ENCODE measurements at regions not wholly inside any gene's neighbourhood (a gene's known extent, or its start where the extent isn't known, plus 50 kb on each side); places are given as distances from the start of the nearest gene placed in this dataset.

DNA sequence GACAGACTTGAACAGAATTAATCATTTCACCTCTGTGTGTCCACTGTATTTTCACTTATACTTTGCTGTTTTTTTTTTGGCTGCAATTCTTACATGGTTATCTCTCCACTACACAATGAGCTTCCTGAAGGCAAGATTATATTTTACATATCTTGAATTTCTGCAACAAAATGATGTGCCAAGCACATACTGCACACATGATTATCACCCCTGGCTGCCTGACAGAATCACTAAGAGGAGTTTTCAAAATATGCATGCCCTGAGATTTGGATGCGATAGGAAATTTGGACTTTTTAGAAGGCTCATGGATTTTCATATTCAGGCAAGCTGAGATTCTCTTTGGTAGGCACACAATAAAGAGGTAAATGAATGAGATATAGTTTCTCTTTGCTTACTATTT, 1162.1 kb upstream of the IGFBP7 start:
- H3K9me3 Mint-ChIP-seq: peaks cover 15% of the 10 kb centered on the region
- TF ChIP-seq, protein P1, sequence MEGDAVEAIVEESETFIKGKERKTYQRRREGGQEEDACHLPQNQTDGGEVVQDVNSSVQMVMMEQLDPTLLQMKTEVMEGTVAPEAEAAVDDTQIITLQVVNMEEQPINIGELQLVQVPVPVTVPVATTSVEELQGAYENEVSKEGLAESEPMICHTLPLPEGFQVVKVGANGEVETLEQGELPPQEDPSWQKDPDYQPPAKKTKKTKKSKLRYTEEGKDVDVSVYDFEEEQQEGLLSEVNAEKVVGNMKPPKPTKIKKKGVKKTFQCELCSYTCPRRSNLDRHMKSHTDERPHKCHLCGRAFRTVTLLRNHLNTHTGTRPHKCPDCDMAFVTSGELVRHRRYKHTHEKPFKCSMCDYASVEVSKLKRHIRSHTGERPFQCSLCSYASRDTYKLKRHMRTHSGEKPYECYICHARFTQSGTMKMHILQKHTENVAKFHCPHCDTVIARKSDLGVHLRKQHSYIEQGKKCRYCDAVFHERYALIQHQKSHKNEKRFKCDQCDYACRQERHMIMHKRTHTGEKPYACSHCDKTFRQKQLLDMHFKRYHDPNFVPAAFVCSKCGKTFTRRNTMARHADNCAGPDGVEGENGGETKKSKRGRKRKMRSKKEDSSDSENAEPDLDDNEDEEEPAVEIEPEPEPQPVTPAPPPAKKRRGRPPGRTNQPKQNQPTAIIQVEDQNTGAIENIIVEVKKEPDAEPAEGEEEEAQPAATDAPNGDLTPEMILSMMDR (IDR thresholded peaks at IDR 0.05; ENCODE audit: unreplicated experiment in 3 of 3): no peak
- no peak overlapping the region for H3K27ac Mint-ChIP-seq
- H3K4me3 Mint-ChIP-seq: no peak overlapping the region
- no peaks in the 10 kb centered on the region for H3K4me1 Mint-ChIP-seq
- no peaks in the 10 kb centered on the region for H3K36me3 Mint-ChIP-seq (ENCODE audit: low read depth)
- no peaks in the 10 kb centered on the region for H3K27me3 Mint-ChIP-seq (ENCODE audit: low read depth)

DNA sequence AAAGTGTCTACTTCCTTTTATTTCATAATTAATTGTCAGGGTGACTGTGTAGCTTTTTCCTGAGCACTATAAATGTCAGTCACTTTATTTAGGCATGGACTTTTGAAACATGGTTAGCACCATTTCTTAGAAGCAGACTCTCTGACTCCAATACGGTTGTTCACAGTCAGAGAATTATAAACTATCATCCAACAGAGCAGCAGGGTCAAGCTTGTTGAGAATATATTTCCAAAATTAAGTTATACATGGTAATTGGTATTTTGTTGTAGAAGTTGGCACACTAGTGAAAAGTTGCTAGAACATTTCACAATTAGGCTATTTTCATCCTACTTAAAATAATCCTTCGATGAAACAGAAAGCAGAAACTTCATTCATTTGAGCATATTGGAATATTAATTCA, 1155.5 kb upstream of the IGFBP7 start:
- no peak overlapping the region for H3K4me3 Mint-ChIP-seq
- H3K27me3 Mint-ChIP-seq (ENCODE audit: low read depth): no peaks in the 10 kb centered on the region
- peaks cover 12% of the 10 kb centered on the region for H3K9me3 Mint-ChIP-seq
- no peaks in the 10 kb centered on the region for H3K36me3 Mint-ChIP-seq (ENCODE audit: low read depth)
- no peak overlapping the region for H3K27ac Mint-ChIP-seq
- H3K4me1 Mint-ChIP-seq: no peaks in the 10 kb centered on the region
- TF ChIP-seq, protein P1 (IDR thresholded peaks at IDR 0.05; ENCODE audit: unreplicated experiment in 3 of 3): no peak

DNA sequence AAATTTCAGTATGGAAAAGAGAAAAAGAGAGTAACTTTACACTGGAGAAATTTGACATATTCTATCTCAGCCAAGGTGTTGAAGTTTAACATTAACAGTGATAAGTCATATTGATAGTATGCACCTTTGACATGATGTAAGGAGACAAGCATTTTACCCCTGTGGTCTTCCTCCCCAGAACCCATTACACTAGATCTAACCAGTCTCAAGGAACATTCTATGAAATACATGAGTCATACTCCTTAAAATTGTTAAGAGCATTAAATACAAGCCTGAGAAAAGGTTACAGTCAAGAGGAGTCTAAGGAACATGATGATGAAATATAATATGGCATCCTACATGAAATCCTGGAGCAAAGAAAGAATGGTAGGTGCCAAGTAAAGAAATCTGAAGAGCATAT, 1151.3 kb upstream of the IGFBP7 start:
- Mint-ChIP-seq H3K27ac (no peak overlapping the region), H3K27me3 (ENCODE audit: low read depth) (no peaks in the 10 kb centered on the region), H3K4me1 (no peaks in the 10 kb centered on the region), H3K36me3 (ENCODE audit: low read depth) (no peaks in the 10 kb centered on the region), H3K4me3 (no peak overlapping the region), H3K9me3 (no peaks in the 10 kb centered on the region)
- TF ChIP-seq, protein P1 (IDR thresholded peaks at IDR 0.05; ENCODE audit: unreplicated experiment in 3 of 3): no peak

GRCh38 chr4:58254291-58254690, 1144.1 kb upstream of the IGFBP7 start:
- Mint-ChIP-seq H3K4me3 (no peak overlapping the region), H3K27me3 (ENCODE audit: low read depth) (no peaks in the 10 kb centered on the region), H3K36me3 (ENCODE audit: low read depth) (no peaks in the 10 kb centered on the region), H3K4me1 (no peaks in the 10 kb centered on the region), H3K9me3 (no peaks in the 10 kb centered on the region), H3K27ac (peak overlapping the region in 1 of 3 experiments; percentile 7)
- TF ChIP-seq, protein P1 (IDR thresholded peaks at IDR 0.05; ENCODE audit: unreplicated experiment in 3 of 3): no peak

DNA sequence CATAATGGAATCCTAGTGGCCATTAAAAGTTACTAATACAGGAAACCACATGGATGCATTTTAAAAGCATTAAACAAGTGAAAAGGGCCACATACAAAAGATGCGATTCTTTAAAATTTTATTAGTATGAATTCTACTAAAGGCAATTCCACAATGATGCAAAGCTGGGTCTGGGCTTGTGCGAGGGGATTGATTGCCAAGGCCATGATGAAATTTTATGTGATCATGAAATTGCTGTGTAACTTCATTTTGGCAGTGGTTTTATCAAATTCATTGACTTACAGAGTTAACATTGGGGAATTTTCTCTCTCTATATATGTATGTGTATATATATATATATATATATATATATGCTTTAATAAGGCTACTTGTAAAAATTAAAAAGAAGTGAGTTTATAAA, 1142.5 kb upstream of the IGFBP7 start:
- Mint-ChIP-seq H3K4me3 (no peak overlapping the region), H3K9me3 (no peaks in the 10 kb centered on the region), H3K36me3 (ENCODE audit: low read depth) (no peaks in the 10 kb centered on the region), H3K27ac (no peak overlapping the region), H3K27me3 (ENCODE audit: low read depth) (no peaks in the 10 kb centered on the region), H3K4me1 (no peaks in the 10 kb centered on the region)
- TF ChIP-seq, protein P1 (IDR thresholded peaks at IDR 0.05; ENCODE audit: unreplicated experiment in 3 of 3): no peak

- Mint-ChIP-seq H3K27ac (no peak overlapping the region), H3K4me1 (no peaks in the 10 kb centered on the region), H3K4me3 (no peak overlapping the region), H3K27me3 (ENCODE audit: low read depth) (no peaks in the 10 kb centered on the region), H3K9me3 (no peaks in the 10 kb centered on the region), H3K36me3 (ENCODE audit: low read depth) (no peaks in the 10 kb centered on the region)
- TF ChIP-seq, protein P1 (IDR thresholded peaks at IDR 0.05; ENCODE audit: unreplicated experiment in 3 of 3): no peak
Observed at GRCh38 chr4:58247792-58248191, 1137.6 kb upstream of the IGFBP7 start.
